Stimulated activated naive CD8-positive, alpha-beta T cell treated with anti-CD3 and anti-CD28 coated beads, Interleukin-15, Interleukin-2, amounts not matched to agents 100 ng/mL and 50 ng/mL, for 24 hours (primary cell): ENCODE measurements at regions not wholly inside any gene's neighbourhood (a gene's known extent, or its start where the extent isn't known, plus 50 kb on each side); places are given as distances from the start of the nearest gene placed in this dataset.

Source experiments
- H3K27ac Mint-ChIP-seq: one replicate; pipeline ENCODE4 v1.8.0; 2021; ENCODE audit warnings: mild to moderate bottlenecking, mixed read lengths
- H3K27me3 Mint-ChIP-seq: one replicate; pipeline ENCODE4 v1.8.0; 2021; ENCODE audit warnings: mixed read lengths
- H3K36me3 Mint-ChIP-seq: one replicate; pipeline ENCODE4 v1.8.0; 2021; ENCODE audit warnings: low read depth, mixed read lengths
- H3K4me1 Mint-ChIP-seq: one replicate; pipeline ENCODE4 v1.8.0; 2021; ENCODE audit warnings: low read depth, mixed read lengths
- H3K4me3 Mint-ChIP-seq: one replicate; pipeline ENCODE4 v1.8.0; 2021; ENCODE audit warnings: mild to moderate bottlenecking, mixed read lengths
- H3K9me3 Mint-ChIP-seq: one replicate; pipeline ENCODE4 v1.8.0; 2021; ENCODE audit warnings: mixed read lengths

DNA sequence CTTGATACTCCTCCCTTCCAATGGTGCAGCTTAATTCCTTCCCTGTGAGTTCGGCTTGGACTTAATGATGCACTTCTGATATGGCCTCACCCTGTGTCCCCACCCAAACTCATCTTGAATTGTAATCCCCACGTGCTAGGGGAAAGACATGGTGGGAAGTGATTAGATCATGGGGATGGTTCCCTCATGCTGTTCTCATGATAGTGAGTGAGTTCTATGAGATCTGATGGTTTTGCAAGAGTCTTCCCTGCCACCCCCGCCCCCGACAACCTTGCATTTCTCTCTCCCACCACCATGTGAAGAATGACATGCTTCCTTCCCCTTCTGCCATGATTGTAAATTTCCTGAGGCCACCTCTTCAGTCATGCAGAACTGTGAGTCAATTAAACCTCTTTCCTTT lies 50.3 kb upstream of the HLA-G start:
- no peak overlapping the region for H3K4me3 Mint-ChIP-seq
- no peaks in the 10 kb centered on the region for H3K9me3 Mint-ChIP-seq
- H3K4me1 Mint-ChIP-seq = no peaks in the 10 kb centered on the region
- H3K27me3 Mint-ChIP-seq = peaks cover 53% of the 10 kb centered on the region
- H3K36me3 Mint-ChIP-seq = no peaks in the 10 kb centered on the region
- no peak overlapping the region for H3K27ac Mint-ChIP-seq
